ENCODE measurements at regions not wholly inside any gene's neighbourhood (a gene's known extent, or its start where the extent isn't known, plus 50 kb on each side); places are given as distances from the start of the nearest gene placed in this dataset.
"Not testable (repeated sequence)": the region's sequence is repeated elsewhere in the genome, so short reads cannot be mapped to it uniquely, and the experiment has no call there.

GRCh38 chr5:88092358-88092757 is 176.3 kb downstream of the TMEM161B start:
- no peak for DNase-seq (ENCODE audit: low read depth)

GRCh38 chr5:88090506-88090905 is 178.1 kb downstream of the TMEM161B start:
- DNase-seq (ENCODE audit: low read depth), result no peak

DNA sequence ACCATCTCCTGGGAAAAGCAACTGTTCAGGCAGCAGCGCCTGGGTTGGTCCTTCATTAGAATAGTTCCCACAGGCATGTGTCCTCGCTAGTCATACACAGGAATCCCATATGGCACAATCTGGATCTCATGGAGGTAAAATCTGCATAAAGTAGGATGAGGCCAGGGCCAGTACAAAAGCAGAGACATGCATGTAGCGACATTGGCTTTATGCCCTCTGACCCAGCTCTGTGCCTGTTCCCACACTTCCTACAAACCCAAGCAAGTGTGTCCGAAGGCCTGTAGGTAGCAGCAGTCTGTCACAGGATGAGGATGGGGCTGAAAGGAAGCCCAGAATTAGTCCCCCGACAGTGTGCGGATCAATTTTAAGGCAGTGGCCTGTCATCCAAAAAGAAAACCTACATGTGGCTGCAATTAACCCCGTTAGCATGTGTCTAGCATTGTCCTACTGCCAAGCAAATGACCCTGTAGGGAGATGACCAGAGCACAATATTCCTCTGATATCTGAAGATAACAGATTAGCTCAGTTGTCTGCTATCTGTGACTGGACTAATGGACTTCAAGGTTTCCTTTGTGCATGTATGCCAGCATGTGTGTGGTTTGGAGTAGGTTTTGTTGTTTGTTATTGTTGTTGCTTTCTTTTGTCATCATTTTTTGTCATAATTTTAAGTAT is 178.8 kb downstream of the TMEM161B start:
- no peak for DNase-seq (ENCODE audit: low read depth)

- DNase-seq (ENCODE audit: low read depth), result no peak
Measured at GRCh38 chr5:88085462-88085861, 183.2 kb downstream of the TMEM161B start.

DNA sequence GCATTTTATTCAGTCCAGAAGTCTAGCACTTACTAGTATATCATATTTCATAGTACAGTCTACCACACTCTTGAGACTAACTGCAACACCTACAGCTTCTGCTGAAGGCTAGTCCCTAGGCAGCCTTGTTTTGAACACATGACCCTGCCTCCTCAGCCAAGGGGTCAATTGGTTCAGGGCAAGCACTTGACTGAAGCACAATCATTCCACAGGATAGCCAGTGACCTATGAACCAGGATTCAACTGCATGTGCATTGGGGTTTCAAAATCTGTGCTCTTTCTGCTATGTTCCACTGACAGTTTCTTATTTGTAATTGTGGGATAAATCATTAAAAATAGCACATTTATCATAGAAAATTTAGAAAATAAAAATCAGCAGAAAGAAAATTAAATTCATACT is 186.8 kb downstream of the TMEM161B start:
- DNase-seq (ENCODE audit: low read depth), result no peak

GRCh38 chr5:88063813-88064212 is 204.8 kb downstream of the TMEM161B start:
- no peak for DNase-seq (ENCODE audit: low read depth)

- no peak for DNase-seq (ENCODE audit: low read depth)
Measured at GRCh38 chr5:88060194-88060593, 208.5 kb downstream of the TMEM161B start.

GRCh38 chr5:88058625-88059024 is 210.0 kb downstream of the TMEM161B start:
- DNase-seq (ENCODE audit: low read depth), result no peak

GRCh38 chr5:88052468-88052867 is 216.2 kb downstream of the TMEM161B start:
- DNase-seq (ENCODE audit: low read depth), result not testable (repeated sequence)

DNA sequence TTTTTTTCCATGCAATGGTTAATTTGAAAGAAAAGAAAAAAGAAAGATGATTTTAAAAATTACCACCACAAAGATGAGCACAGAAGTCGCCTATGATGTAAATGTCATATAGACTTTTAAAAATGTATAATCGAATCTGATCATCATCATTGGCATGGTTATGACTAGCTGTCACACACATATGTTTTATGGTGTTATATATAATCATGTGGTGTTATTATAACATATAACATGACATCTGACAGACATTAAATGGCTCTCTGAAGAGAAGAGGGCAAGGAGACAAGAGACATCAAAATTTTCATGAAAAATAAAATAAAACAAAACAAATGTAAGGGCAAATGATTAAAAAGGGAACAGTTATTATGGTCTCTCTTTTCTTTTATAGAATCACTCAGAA is 217.5 kb downstream of the TMEM161B start:
- no peak for DNase-seq (ENCODE audit: low read depth)

- DNase-seq (ENCODE audit: low read depth), result no peak
Measured at GRCh38 chr5:88049737-88050136, 218.9 kb downstream of the TMEM161B start.

GRCh38 chr5:88049156-88049555 is 219.5 kb downstream of the TMEM161B start:
- no peak for DNase-seq (ENCODE audit: low read depth)

- DNase-seq (ENCODE audit: low read depth), result no peak
Measured at GRCh38 chr5:88045931-88046461, 222.6 kb downstream of the TMEM161B start.

GRCh38 chr5:88045165-88045564 is 223.5 kb downstream of the TMEM161B start:
- no peak for DNase-seq (ENCODE audit: low read depth)

DNA sequence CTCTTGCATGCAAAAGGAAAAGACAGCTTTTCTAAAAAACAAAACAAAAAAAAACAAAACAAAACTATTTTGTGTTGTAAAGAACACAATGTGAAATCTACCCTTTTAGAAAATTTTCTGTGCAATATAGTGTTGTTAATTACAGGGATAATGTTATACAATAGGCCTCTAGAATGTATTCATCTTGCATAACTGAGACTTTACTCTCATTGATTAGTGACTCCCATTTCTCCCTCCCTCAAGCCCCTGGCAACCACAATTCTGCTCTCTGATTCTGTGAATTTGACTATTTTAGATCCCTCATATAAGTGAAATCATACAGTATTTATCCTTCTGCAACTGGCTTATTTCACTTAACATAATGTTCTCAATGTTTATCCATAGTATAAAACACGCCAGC is 234.1 kb downstream of the TMEM161B start:
- no peak for DNase-seq (ENCODE audit: low read depth)

DNA sequence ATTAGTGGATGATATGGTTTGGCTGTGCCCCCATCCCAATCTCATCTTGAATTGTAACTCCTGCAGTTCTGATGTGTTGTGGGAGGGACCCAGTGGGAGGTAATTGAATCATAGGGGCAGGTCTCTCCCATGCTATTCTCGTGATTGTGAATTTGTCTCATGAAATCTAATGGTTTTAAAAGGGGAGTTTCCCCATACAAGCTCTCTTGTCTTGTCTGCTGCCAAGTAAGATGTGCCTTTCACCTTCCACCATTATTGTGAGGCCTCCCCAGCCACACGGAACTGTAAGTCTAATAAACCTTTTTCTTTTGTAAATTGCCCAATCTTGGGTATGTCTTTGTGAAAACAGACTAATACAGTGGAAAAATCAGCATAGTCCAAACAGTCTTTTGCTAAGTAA is 235.5 kb downstream of the TMEM161B start:
- DNase-seq (ENCODE audit: low read depth), result no peak

DNA sequence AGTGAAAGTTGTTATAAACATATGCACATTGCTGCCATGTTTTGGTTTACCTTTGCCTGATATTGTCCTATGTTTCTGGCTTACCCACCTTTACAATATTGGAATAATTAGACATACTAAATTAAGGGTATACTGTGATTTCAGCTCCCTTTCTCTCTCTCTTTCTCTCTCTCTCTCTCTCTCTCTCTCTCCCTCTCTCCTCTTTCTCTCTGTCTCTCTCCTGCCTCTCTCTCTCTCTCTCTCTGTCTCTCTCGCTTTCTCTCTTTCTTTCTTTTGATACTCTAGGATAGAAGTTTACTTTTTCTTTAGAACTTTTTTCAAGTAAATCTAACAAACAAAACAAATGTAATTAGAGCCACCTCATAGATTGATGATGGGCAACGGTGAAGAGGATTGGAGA is 239.6 kb downstream of the TMEM161B start:
- no peak for DNase-seq (ENCODE audit: low read depth)

DNA sequence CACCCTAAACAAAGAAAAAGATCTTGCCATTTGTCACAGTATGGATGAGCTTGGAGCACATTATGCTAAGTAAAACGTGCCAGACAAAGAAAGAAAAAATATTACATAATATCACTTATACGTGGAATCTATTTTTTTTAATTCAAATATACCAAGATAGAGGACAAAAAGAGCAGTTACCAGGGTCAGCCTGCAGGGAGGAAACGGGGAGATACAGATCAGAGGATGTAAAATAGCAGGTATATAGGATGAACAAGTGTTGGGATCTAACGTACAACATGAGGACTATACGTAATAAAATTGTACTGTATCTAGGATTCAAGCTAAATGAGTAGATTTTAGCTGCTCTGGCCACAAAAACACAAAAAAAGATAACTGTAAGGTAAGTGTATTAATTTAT is 247.5 kb downstream of the TMEM161B start:
- no peak for DNase-seq (ENCODE audit: low read depth)

- not testable (repeated sequence) for DNase-seq (ENCODE audit: low read depth)
Measured at GRCh38 chr5:88014984-88015383, 253.7 kb downstream of the TMEM161B start.

- DNase-seq (ENCODE audit: low read depth), result no peak
Measured at GRCh38 chr5:88000877-88001276, 267.8 kb downstream of the TMEM161B start.

GRCh38 chr5:87997662-87998061 is 271.0 kb downstream of the TMEM161B start:
- DNase-seq (ENCODE audit: low read depth), result no peak

DNA sequence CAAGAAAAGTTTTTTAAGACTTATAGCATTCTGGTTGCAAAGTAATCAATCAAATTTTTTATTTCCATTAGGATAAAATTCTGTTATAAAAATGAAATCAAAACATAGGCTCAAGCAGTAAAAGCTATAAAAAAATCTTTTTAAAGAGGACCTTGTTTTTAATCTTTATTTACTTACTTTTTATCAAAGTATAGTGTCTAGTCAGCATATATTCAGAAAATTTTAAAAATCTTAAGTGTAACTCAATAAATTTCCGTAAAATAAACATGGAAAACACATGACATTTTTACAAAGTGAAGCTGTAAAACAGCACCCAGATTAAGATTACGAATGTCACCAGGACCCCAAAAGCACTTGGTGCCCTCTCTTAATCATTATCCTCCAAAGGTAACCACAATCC is 302.4 kb downstream of the TMEM161B start:
- no peak for DNase-seq (ENCODE audit: low read depth)

DNA sequence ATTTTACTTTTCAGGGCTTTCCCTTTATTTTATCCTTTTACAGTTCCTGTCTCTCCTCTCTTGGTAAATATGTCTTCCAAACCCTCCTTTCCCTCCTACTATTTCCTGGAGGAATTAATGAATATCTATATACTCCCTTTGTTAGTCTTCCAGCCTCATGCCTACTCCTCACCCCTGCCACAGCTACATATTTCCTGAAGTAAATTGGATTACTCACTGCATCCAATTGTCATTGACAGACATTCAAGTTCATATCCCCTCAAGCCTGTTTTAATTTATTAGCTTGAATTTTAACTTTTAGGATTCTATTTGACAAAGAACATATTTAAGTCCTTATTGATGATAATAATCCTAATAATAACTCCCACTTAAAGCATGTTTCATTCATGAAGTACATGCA is 314.5 kb downstream of the TMEM161B start:
- DNase-seq (ENCODE audit: low read depth), result no peak

DNA sequence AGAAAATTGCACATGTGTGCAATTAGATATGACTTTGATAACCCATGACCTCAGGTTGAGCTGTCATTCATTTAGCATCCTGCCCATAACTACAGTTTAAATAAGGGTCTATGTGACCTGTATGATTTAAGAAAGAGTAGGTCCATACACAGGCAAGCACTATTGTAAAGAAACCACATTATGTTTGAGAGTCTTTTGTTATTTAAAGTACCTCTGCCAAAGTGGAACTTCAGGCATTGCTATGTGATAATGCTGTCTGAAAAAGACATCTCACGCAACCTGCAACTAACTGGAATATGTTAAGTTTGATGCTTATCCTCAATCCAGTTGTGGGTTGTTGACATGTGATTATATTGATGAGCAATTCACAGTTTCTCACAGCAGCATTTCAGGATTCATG is 317.0 kb downstream of the TMEM161B start:
- DNase-seq (ENCODE audit: low read depth), result no peak

All from renal cortical epithelial cell (primary cell).